ENCODE measurements at regions not wholly inside any gene's neighbourhood (a gene's known extent, or its start where the extent isn't known, plus 50 kb on each side); places are given as distances from the start of the nearest gene placed in this dataset.
A peak's percentile ranks its signal among the peaks of the same experiment; 100 is the strongest.

DNA sequence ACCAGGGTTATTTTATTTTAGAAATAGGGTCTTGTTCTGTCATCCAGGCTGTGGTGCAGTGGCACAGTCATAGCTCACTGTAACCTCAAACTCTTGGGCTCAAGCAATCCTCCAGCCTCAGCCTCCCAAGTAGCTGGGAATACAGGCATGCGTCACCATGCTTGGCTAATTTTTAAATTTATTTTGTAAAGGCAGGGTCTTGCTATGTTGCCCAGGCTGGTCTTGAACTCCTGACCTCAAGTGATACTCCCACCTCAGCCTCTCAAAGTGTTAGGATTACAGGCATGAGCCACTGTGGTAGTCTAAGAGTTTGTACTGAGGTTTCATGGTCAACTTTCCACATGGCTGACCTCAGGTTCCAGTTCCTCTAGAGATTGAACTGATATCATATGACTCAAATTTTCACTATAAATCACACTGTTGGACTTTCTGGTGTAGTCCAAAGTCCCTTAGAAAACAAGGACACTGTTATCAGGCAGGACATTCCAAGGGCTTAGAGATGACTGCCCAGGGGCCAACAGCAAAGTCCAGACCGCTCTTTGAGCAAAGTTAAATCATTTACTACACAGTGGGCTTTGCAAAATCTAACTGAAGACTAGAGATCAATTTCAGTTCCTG lies 82.0 kb upstream of the MEX3C start:
- WGBS (ENCODE audit: insufficient coverage, insufficient replicate concordance, low lambda C conversion rate, missing lambda C conversion rate), result 94% methylated on average over 2 of the region's 2 CpGs
- Histone ChIP-seq H3K9me3 (replicated peaks; ENCODE audit: control insufficient read depth, insufficient read depth, low read length) (no peaks in the 10 kb centered on the region), H3K9ac (ENCODE audit: control insufficient read depth, insufficient read depth, low read length) (no peak overlapping the region), H3K36me3 (ENCODE audit: control insufficient read depth in 2 of 2, insufficient read depth in 2 of 2, low read length in 1 of 2) (no peaks in the 10 kb centered on the region), H3K4me2 (ENCODE audit: control insufficient read depth, insufficient read depth) (no peak overlapping the region), H2AFZ (ENCODE audit: control insufficient read depth, low read depth, low read length) (no peak overlapping the region), H3K79me2 (ENCODE audit: control insufficient read depth, insufficient read depth, low read length) (no peaks in the 10 kb centered on the region), H3K4me1 (ENCODE audit: control insufficient read depth, insufficient read depth, low read length) (peaks cover 9% of the 10 kb centered on the region; the same call in 1 of the 2 replicates), H3K27me3 (replicated peaks in 1 of 2; ENCODE audit: control insufficient read depth in 2 of 2, insufficient read depth in 2 of 2, low read length in 1 of 2) (no peaks in the 10 kb centered on the region), H3K4me3 (no peak overlapping the region), H4K20me1 (ENCODE audit: control insufficient read depth, insufficient read depth) (no peaks in the 10 kb centered on the region), H3K27ac (ENCODE audit: control insufficient read depth, insufficient read depth) (no peak overlapping the region)
- ChIA-PET POLR2A (interaction anchor here (0.6 kb wide), 1 partner anchor 1820 kb away, joined by 3 read pairs; no protein-coding TSS in a partner anchor), RAD21 (ENCODE audit: unreplicated experiment) (interaction anchor here (0.9 kb wide), 1 partner anchor 67 kb away, joined by 3 read pairs; no protein-coding TSS in a partner anchor), SMC1A (ENCODE audit: uncharacterized antibody, unreplicated experiment) (interaction anchor here (1.0 to 1.7 kb wide), 3 partner anchors 13 to 24 kb away, joined by 3 to 7 read pairs (median 4); no protein-coding TSS in a partner anchor), CTCF (interaction anchor here (0.8 to 2.6 kb wide), 6 partner anchors 23 to 167 kb away, joined by 3 to 7 read pairs (median 4); no protein-coding TSS in a partner anchor)
- ATAC-seq (peak; percentile 92), DNase-seq (ENCODE audit: low read depth, low spot score) (peak; percentile 44), FAIRE-seq (peak; percentile 75)
- BruUV-seq (replicated peaks), result no TSS peak
- in situ Hi-C loops (cut with MboI), result no loop called here
- intact Hi-C loops (cut with micrococcal nuclease; ENCODE audit: unreplicated experiment), result no loop called here
- no peak for TF ChIP-seq NFYA (IDR thresholded peaks at IDR 0.05; ENCODE audit: borderline replicate concordance, low read depth, low read length)
- no peak for TF ChIP-seq MXI1 (IDR thresholded peaks at IDR 0.05; ENCODE audit: low read depth, low read length)
- no peak for TF ChIP-seq PML (IDR thresholded peaks at IDR 0.05; ENCODE audit: low read length)
- TF ChIP-seq MEF2A (IDR thresholded peaks at IDR 0.05; ENCODE audit: insufficient read depth, low read depth, low read length), result no peak
- no peak for TF ChIP-seq TAF1 (IDR thresholded peaks at IDR 0.05; ENCODE audit: borderline replicate concordance, low read depth, low read length)
- no peak for TF ChIP-seq CHD1 (IDR thresholded peaks at IDR 0.05; ENCODE audit: low read depth, low read length)
- TF ChIP-seq POU2F2 (IDR thresholded peaks at IDR 0.05; ENCODE audit: borderline replicate concordance, low read depth, low read length), result no peak
- TF ChIP-seq CTCF (IDR thresholded peaks at IDR 0.05 in 2 of 3, conservative IDR thresholded peaks at IDR 0.05 in 1 of 3; ENCODE audit: control insufficient read depth in 2 of 3, extremely low read depth in 1 of 3, insufficient read depth in 1 of 3, low read depth in 3 of 3, low read length in 3 of 3), result no peak
- no peak for TF ChIP-seq ZBED1 (IDR thresholded peaks at IDR 0.05; ENCODE audit: borderline replicate concordance)
- TF ChIP-seq ETV6 (conservative IDR thresholded peaks at IDR 0.05 in 1 of 2, IDR thresholded peaks at IDR 0.05 in 1 of 2; ENCODE audit: borderline replicate concordance in 1 of 2, low read depth in 1 of 2), result no peak
- TF ChIP-seq, protein P1, sequence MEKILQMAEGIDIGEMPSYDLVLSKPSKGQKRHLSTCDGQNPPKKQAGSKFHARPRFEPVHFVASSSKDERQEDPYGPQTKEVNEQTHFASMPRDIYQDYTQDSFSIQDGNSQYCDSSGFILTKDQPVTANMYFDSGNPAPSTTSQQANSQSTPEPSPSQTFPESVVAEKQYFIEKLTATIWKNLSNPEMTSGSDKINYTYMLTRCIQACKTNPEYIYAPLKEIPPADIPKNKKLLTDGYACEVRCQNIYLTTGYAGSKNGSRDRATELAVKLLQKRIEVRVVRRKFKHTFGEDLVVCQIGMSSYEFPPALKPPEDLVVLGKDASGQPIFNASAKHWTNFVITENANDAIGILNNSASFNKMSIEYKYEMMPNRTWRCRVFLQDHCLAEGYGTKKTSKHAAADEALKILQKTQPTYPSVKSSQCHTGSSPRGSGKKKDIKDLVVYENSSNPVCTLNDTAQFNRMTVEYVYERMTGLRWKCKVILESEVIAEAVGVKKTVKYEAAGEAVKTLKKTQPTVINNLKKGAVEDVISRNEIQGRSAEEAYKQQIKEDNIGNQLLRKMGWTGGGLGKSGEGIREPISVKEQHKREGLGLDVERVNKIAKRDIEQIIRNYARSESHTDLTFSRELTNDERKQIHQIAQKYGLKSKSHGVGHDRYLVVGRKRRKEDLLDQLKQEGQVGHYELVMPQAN (conservative IDR thresholded peaks at IDR 0.05), result peak; percentile 46; the same call in 1 of the 2 replicates
- TF ChIP-seq CBFB (IDR thresholded peaks at IDR 0.05; ENCODE audit: low read depth), result no peak; the same call in 1 of the 2 replicates
- TF ChIP-seq, protein P2, sequence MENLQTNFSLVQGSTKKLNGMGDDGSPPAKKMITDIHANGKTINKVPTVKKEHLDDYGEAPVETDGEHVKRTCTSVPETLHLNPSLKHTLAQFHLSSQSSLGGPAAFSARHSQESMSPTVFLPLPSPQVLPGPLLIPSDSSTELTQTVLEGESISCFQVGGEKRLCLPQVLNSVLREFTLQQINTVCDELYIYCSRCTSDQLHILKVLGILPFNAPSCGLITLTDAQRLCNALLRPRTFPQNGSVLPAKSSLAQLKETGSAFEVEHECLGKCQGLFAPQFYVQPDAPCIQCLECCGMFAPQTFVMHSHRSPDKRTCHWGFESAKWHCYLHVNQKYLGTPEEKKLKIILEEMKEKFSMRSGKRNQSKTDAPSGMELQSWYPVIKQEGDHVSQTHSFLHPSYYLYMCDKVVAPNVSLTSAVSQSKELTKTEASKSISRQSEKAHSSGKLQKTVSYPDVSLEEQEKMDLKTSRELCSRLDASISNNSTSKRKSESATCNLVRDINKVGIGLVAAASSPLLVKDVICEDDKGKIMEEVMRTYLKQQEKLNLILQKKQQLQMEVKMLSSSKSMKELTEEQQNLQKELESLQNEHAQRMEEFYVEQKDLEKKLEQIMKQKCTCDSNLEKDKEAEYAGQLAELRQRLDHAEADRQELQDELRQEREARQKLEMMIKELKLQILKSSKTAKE (IDR thresholded peaks at IDR 0.05; ENCODE audit: low read depth, poor library complexity, severe bottlenecking), result peak; percentile 67
- TF ChIP-seq MYB (IDR thresholded peaks at IDR 0.05; ENCODE audit: borderline replicate concordance, low read depth, low read length), result no peak
- TF ChIP-seq CHD4 (IDR thresholded peaks at IDR 0.05), result no peak
- TF ChIP-seq RFX5 (IDR thresholded peaks at IDR 0.05; ENCODE audit: low read depth, low read length), result no peak
- no peak for TF ChIP-seq KAT2A (conservative IDR thresholded peaks at IDR 0.05; ENCODE audit: control insufficient read depth, low read depth, low read length)
- TF ChIP-seq ZNF384 (IDR thresholded peaks at IDR 0.05; ENCODE audit: borderline replicate concordance, low read depth, low read length), result no peak
- no peak for TF ChIP-seq POLR2A (IDR thresholded peaks at IDR 0.05; ENCODE audit: low read depth, low read length)

Measured in GM12878 (cell line).